ENCODE measurements at regions not wholly inside any gene's neighbourhood (a gene's known extent, or its start where the extent isn't known, plus 50 kb on each side); places are given as distances from the start of the nearest gene placed in this dataset.
"Not testable (repeated sequence)": the region's sequence is repeated elsewhere in the genome, so short reads cannot be mapped to it uniquely, and the experiment has no call there.

DNA sequence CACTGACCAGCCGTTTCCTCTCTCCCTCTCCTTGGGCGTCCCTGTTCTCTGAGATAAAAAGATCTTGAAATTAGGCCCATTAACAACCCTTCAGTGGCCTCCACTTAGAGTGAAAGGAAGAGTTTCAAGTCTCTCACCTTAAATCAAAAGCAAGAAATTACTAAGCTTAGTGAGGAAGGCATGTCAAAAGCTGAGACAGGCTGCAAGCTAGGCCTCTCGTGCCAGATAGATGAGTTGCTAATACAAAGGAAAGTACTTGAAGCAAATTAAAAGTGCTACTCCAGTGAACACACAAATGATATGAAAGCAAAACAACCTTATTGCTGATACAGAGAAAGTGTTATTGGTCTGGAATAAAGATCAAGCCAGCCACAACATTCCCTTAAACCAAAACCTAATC, 331.3 kb upstream of the SEMA6A start:
- no peak for DNase-seq

DNA sequence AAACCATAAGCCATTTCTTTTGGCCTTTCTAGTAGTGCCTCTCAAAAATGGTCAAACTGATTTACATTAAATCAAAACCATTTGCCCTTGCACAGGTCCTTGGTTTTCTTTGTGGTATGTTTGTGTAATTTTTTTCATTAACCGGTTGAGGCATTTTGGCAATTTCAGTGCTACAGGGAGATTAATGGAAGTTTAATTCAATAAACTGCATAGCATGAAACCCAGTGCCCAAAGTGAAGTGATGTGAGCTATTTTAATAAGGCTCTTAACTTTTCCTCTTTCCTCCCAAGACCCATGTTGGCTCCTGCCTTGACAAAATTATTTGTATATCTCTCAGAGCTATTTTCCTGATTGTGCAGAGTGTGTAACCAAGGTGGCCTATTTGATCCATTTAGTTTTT, 326.2 kb upstream of the SEMA6A start:
- DNase-seq, result no peak

DNA sequence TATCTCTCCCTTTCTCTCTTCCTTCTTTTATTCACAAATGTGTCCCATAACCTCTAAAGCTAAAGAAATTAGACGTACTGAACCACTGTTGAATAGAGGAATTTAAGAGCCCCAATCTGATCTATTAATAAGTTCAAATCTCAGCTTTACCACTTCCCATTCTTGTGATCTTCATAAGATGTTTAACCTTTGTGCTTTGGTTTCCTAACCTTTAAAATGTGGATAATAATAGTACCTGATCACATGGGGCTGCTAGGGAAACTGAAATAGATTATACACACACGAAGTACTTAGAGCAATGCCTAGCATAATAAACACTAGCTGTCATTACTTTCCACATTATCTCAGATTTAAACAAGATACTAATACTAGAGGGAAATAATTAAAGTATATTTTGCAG, 324.3 kb upstream of the SEMA6A start:
- no peak for DNase-seq

DNA sequence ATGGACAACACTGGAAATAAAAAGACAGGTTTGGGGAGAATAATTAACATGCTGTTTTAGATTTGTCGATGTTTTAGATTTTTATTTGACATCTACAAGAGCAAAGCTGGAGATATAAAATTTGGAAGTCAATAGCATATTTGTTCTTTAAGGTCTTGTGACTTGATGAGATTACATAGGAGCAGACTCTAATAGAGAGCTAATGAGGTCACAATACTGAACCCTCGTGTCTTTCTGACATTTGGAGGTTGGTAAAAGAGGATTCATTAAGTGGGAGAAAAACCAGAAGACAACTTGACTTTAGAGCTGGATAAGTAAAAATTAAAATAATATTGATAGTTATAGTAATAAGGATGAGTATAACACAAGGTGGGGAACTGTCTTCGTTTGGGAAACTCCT, 322.7 kb upstream of the SEMA6A start:
- no peak for DNase-seq

DNA sequence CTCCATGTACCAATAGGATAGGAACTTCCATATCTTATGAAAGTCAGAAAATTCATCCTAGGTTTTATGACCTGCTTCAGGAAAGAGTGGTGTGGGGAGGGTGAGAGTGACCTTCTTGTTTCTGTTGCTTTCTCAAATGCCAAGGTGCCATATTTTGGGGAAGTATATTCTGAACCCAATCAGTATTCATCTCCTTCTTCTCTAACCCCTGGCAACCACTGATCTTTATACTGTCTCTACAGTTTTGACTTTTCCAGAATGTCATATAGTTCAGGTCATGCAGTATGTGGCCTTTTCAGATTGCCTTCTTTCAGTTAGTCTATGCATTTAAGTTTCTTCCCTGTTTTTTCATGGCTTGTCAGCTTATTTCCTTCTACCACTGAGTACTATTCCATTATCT, 321.4 kb upstream of the SEMA6A start:
- DNase-seq, result no peak

DNA sequence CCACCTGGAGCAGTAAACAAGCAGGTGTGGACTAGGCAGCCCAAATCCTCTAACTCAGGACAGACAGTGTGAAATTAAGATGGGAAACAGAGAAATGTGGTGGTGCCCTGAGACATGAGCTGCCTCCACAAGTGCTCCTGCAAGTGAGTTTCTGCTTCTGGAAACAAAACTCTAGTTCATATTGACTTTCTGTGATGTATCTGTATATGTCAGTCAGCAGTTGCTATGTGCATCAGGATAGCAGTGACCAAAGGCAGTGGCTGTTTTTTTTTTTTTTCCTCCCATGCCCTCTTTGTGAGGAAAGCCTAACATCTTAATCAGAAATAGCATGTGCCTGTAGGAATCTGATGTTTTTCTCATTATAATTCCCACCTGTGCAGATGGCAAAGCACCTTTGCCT, 318.4 kb upstream of the SEMA6A start:
- no peak for DNase-seq

DNA sequence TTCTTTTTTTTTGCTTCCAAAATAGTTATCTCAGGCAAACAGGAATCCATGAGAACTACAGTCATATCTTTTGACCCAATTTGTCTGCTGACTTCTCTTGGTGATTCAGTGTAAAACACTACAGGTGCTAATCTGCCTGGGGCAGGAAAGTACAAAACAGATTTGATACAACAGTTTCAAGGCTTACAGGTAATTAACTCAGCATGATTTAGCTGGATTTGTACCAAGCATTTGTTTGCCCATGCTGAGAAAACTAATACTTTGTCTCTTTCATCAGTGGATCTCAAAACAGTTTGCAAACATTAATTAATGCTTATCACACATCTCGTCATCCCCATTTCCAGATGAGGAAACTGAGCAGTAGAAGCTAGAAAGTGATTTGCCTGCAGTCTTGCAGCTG, 312.5 kb upstream of the SEMA6A start:
- no peak for DNase-seq

DNA sequence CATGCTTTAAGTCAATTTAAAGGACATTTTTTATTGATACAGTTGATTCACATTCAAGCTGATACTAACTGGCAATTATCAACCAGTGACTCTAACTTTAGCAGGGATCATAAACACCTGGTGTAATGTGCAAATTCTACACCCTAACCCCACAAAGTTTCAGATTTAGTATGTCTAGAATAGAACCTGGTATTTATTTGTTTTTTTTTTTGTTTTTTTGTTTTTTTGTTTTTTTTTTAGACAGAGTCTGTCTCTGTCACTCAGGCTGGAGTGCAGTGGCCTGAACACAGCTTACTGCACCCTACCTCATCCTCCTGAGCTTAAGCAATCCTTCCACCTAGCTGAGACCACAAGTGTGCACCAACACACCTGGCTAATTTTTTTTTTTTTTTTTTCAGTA, 311.2 kb upstream of the SEMA6A start:
- DNase-seq, result no peak

DNA sequence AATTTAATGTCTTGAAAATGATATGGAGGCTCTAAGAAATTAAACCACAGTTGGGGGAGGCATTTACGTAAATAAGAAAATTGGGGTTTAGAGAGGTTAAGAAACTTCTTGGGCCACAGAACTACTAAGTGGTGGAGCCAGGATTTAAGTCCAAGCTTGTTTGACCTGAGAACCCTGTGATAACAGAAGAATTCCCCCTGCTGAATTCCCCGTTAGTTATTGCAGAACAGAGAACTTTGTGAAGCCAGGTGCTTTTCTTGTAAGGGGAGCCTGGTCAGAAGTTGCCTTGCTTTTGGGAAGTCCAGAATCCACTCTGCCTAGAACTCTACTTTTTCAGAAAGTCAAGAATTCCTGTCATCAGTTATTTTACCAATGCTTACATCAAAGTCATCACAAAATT, 309.3 kb upstream of the SEMA6A start:
- no peak for DNase-seq

DNA sequence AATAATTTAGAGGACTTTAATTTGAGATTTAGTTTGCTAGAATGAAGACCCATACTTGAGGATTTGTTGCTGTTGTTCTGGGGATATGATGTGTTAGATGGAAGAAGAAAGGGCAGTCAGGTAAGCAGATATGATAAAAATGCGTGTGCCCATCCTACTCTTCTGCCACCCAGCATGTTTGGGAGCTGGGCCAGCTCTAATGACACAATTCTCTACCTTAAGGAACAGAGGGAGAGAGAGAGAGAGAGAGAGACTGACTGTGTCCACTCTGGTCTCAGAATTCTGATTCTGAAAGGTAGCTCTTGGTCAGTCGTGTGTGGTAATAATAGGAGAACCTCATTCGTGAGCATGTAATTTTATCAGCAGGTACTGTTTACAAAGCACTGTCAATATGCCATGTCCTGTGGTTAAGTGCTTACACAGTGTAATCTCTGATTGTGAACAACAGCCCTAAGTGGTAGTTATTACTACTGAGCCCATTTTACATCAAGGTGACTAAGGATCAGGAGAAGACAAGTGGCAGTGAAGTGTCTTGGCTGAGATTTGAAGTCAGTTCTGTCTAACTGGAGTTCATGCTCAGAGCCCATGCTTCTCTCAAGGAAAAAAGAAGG, 307.4 kb upstream of the SEMA6A start:
- no peak for DNase-seq

DNA sequence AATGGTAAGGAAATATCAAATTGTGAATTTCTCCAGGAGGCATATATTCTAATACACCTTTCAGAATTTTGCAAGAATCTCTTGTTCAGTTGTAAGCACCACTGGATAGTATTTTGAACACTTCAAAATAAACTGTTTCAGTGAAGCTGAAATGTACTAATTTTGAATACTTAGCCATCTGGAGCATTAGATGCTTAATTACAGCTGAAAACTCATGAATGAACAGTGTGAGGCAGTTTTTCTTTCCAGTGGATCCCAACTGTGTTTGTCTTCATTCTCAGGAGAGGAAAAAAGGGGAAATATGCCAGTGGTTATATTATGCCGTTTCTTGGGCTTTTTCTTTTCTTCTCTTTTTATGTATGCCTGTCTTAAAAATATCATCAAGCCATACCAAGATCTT, 306.0 kb upstream of the SEMA6A start:
- no peak for DNase-seq

DNA sequence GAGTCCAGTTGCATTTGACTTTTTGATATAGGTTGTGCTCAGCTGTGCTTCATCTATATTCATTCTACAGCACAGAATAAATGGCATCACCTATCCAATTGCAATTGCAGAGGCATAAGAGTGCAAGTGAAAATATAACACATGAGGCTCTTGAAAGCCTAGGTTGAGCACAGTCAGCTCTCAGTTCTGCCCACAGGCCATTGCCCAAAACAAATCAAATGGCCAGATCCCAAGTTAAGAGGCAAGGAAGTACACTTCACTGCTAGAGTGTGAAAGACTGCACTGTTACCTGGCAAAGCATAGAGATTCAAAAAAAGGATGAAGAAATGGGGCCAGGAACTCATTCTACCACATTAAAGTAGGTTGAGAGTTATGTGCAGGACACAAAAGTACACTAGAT, 305.5 kb upstream of the SEMA6A start:
- DNase-seq, result no peak

DNA sequence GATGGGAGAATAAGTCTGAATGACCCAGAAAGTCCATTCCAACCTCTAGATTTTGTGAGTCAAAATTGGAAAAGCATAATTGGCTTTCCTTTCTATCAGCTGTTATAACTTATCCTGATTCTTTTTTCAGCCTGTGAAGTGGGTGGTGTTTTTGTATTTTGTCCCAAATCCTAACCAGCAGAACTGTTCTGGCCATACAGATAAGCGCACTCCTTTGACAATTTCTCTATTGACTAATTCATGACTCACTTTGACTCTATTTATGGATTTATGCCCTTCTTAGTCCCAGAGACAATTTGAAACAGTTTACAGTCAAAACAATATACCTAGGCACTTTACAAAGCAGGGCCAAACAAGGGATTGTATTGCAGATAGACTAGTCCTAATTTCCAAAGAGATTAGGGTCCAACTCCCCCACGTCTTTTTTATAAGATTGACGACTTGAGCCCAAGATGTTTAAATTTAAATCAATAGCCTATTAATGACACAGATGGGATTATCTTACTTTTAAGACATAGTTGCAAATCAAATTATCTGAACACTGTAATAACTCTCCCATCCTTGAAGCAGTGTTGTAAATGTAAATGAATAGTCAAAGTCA, 301.7 kb upstream of the SEMA6A start:
- DNase-seq, result peak; percentile 43

DNA sequence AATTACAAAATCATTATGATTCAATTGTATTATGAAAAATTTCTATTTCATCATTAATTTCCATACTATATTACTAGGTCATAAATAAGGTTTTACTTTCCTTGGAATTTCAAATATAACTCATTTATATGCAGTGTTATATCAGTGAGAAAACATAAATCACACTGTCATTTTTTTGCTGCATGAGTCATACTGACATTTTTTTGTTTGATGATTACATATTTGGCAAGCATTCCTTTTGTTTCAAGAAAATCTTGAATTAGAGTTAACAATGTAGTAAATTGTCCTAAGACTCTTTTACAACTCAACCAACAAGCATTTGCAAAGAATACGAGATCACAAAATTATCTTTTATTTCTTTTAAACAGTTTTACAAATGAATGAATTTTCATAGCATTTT, 298.4 kb upstream of the SEMA6A start:
- DNase-seq, result no peak

DNA sequence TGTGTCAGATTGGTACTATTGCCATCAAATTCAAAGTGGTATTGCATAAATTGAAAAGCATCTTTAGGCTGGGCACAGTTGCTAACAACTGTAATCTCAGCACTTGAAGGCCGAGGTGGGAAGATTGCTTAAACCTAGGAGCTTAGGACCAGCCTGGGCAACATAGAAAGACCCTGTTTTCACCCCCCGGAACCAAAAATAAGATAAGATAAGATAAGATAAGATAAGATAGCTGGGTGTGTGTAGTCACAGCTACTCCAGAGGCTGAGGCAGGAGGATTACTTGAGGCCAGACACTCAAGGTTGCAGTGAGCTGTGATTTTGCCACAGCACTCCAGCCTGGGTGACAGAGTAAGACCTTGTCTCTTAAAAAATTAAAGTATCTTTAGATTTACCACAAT, 297.9 kb upstream of the SEMA6A start:
- DNase-seq, result no peak

DNA sequence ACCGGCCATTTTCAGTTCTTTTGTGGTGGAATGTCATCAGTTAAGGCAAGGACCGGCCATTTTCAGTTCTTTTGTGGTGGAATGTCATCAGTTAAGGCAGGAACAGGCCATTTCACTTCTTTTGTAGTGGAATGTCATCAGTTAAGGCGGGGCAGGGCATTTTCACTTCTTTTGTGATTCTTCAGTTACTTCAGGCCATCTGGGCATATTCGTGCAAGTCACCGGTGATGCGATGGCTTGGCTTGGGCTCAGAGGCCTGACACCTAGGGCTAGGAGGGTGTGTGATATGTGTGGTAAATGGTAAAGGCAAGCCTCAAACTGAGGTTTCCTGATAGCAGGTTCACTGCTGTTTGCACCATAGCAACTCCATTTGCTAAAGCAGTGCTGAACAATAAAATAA, 293.2 kb upstream of the SEMA6A start:
- DNase-seq, result not testable (repeated sequence)

DNA sequence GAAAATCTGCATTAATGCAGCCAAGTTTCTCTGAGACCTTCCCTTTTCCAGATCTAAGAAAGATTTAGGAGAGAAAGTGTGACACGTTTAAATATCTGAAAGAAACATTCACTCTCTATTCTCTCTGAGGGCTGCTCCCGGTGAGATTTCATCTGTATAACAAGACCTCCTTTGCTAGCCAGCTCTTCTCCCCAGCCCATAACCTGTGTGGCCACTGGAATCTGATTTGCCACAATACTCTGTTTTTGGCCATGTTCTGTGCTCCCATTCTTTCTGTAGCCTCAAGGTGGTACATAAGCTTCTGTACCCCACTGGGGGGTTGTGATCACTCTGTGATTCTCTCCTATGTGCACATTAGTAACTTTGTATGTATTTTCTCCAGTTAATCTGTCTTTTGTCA, 291.0 kb upstream of the SEMA6A start:
- no peak for DNase-seq

DNA sequence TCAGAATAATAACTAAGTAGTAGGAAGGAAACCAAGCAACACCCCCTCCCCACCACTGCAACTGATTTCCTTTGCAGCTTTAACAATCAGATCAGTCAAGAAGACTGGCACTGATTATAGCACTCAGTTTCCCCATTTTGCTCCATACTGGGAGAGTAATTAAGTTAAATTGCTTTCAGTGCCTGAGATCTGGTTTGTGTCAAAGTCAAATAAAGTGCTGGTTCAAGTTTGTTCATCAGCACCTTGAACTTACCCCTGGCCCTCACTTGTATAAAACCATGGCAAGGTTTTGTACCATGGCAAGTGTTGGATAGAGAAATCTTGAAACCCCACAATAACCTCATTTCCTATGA, 290.2 kb upstream of the SEMA6A start:
- no peak for DNase-seq

DNA sequence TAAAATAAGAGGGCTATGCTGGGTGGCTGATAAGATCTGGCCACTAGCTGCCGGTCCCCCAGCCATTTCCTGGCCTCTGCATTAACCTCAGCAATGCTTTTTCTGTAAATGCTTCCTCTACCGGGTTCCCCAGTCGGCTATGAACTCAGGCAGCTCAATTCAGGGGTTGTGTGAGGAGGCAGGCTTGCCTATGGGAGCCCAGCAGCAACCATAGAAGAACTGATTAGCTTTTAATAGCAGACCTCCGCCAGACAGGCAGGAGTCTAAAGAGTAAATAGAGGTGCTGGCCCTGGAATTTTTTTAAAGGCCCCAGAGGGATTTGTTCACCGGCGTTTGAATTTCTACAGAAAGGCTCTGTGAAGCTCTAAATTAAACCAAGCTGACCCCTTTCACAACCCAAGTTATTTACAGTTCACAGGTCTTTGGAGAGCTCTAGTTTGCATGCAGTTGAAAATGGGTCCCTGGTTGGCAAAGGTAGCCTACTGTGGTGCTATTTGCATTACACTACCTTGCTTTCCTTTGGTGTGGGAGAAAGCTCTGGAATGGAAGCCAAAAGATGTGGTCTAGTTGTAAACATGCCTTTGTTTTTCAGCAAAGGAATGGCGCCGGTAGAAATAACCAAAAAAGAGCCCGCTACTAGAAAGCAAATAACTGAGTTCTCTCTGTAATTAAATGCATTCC, 289.7 kb upstream of the SEMA6A start:
- no peak for DNase-seq

DNA sequence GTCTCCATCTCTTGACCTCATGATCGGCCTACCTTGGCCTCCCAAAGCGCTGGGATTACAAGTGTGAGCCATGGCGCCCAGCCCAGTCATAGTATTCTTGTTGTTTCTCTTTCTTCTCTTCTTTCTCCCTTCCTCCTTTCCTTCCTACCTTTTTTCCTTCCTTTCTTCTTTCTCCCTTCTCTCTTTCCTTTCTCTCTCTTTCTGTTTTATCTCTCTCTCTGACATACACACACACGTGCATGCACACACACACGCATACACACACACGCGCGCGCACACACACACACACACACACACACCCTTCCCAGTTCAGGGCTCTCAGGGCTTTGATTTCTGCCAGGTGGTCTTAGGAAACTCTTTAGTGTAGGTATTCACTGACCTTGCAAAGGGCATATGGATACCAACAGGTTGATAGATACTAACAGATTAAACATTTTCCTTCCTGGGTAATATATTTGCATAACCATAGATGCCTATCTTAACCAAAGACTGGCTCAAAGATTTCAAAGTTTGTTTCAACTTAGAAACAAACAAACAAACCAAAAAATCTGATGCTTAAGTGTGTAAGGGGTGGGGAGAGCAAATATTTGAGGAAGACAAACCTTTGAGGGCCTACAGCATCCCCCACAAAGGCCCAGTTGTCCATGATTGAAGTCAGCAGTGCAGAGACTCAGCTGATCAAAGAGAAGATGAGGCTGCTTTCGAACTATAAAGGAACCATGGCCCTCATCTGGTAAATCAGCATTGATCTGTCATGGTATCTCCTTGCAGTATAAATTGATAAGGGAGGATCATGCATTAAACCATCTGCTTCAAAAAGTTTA, 288.2 kb upstream of the SEMA6A start:
- no peak for DNase-seq

DNA sequence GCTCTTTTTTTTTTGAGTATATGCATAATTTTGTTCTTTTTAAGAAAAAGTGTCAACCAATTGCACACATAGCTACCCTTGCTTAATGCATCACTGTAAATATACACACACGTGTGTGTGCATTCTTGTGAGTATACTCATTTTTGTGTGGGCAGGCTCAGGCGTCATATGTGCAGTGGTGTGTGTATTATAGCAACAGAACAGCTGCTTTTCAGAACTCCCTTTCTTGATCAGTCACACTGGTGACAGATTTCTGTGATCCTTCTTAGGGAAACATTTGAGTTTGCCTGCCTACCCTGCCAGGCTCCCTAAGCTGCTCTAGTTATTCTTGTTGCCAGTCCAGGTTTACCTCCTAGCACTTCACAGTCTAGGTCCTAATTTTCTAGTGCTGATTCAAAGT, 287.0 kb upstream of the SEMA6A start:
- no peak for DNase-seq

DNA sequence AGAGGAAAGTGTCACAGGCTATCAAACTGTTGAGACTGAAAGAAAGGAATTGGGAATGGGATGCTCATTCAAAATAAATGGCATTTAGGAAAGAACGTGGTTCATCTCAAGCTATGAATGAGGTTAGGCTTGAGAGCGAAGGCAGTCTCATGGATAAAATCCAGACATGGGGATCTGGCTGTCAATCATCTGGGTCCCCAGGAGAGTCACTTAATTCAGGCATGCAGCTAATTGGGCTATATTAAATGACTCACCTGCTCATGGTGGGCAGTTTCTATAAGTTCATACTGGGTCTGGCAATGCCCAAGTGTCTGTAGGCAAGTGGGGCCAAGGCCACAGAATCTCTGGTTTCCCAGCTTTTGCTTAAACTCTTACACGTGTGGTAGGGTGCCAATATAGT, 286.5 kb upstream of the SEMA6A start:
- DNase-seq, result no peak

DNA sequence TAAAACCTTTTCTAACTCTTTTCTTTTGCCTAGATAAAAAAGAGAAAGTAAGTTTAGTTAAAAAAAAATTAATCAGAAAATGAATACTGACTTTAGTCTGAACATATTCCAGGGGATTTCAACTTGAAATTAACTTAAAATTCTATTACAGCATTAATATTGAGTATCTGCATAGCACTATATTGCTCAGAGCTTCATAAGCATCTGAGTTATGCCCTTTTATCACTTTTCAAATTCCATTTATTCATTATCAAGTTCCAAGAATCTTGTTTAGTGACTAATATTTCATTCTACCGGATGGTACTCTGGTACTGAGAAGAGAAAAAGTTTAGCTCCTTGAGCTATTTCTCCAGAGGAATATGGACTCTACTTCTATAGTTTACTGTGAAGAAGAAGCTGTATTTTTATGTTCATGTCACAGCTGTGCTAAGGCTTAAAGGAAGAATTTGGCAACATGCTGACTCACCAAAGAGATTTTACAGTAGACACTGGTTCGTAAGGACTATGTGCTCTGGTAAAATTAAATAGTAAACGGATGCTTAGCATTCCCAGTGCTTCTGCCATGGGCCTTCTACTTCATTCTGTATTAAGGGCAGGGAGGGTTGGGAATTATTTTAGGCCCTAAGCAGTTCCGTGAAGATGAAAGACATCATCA, 285.2 kb upstream of the SEMA6A start:
- no peak for DNase-seq

Measured in NCI-H82 (cell line).